Liver (tissue), 3 donors: ENCODE measurements at regions not wholly inside any gene's neighbourhood (a gene's known extent, or its start where the extent isn't known, plus 50 kb on each side); places are given as distances from the start of the nearest gene placed in this dataset.

ENCODE experiments used
- FOXA1 ChIP-seq: IDR thresholded peaks from 2 replicates; pipeline ENCODE4 v1.6.1; 2016; ENCODE audit warnings: antibody characterized with exemption
- HNF4G ChIP-seq: IDR thresholded peaks from 2 replicates; pipeline ENCODE4 v1.6.1; 2016; ENCODE audit warnings: antibody characterized with exemption
- MAX ChIP-seq: IDR thresholded peaks from 2 replicates; pipeline ENCODE4 v1.6.1; 2016; ENCODE audit warnings: antibody characterized with exemption
- RAD21 ChIP-seq, 2 donors: IDR thresholded peaks; 2 replicates each; pipeline ENCODE4 v1.6.1; 2016; ENCODE audit warnings: antibody characterized with exemption in 2 of 2, mild to moderate bottlenecking in 2 of 2
- REST ChIP-seq: IDR thresholded peaks from 2 replicates; pipeline ENCODE4 v1.6.1; 2016; ENCODE audit warnings: antibody characterized with exemption, mild to moderate bottlenecking
- RXRA ChIP-seq, 2 donors: IDR thresholded peaks; 2 replicates each; pipeline ENCODE4 v1.6.1; 2017 to 2018; ENCODE audit warnings: antibody characterized with exemption in 2 of 2, mild to moderate bottlenecking in 1 of 2
- SP1 ChIP-seq: IDR thresholded peaks from 2 replicates; pipeline ENCODE4 v1.6.1; 2018; ENCODE audit warnings: antibody characterized with exemption, mild to moderate bottlenecking
- YY1 ChIP-seq: IDR thresholded peaks from 2 replicates; pipeline ENCODE4 v1.6.1; 2016; ENCODE audit warnings: antibody characterized with exemption, mild to moderate bottlenecking
- TF ChIP-seq, protein P1 (sequence below): fragments of 150-350 bp; IDR thresholded peaks from 2 replicates; pipeline ENCODE4 v1.5.1; 2017; ENCODE audit warnings: improper control_type of control experiment, low read depth, low read length; ENCODE audit not compliant: missing input control
- donor health status: healthy.
- donor health status: healthy.

GRCh38 chr11:15692739-15693138 lies 578.0 kb downstream of the INSC start:
- TF ChIP-seq, protein P1, sequence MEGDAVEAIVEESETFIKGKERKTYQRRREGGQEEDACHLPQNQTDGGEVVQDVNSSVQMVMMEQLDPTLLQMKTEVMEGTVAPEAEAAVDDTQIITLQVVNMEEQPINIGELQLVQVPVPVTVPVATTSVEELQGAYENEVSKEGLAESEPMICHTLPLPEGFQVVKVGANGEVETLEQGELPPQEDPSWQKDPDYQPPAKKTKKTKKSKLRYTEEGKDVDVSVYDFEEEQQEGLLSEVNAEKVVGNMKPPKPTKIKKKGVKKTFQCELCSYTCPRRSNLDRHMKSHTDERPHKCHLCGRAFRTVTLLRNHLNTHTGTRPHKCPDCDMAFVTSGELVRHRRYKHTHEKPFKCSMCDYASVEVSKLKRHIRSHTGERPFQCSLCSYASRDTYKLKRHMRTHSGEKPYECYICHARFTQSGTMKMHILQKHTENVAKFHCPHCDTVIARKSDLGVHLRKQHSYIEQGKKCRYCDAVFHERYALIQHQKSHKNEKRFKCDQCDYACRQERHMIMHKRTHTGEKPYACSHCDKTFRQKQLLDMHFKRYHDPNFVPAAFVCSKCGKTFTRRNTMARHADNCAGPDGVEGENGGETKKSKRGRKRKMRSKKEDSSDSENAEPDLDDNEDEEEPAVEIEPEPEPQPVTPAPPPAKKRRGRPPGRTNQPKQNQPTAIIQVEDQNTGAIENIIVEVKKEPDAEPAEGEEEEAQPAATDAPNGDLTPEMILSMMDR, result no peak
- TF ChIP-seq RAD21 (IDR thresholded peaks at IDR 0.05), result no peak
- TF ChIP-seq YY1, result no peak
- no peak for TF ChIP-seq RXRA (IDR thresholded peaks at IDR 0.05)
- no peak for TF ChIP-seq HNF4G
- no peak for TF ChIP-seq SP1
- no peak for TF ChIP-seq MAX
- TF ChIP-seq FOXA1, result no peak
- TF ChIP-seq REST, result no peak
